Stimulated activated CD4-positive, alpha-beta T cell treated with anti-CD3 and anti-CD28 coated beads, Interleukin-15, amount 100 ng/mL, for 1 hour (primary cell): ENCODE measurements at regions not wholly inside any gene's neighbourhood (a gene's known extent, or its start where the extent isn't known, plus 50 kb on each side); places are given as distances from the start of the nearest gene placed in this dataset.

Experiments used
- DNase-seq, 2 donors: peaks; one replicate each; pipeline ENCODE4 v3.0.0-alpha.2; 2020; ENCODE audit warnings: low read depth in 1 of 2, low spot score in 1 of 2

- DNase-seq, result no peak
These were observed 56.6 kb downstream of the SPRY2 start for GRCh38 chr13:80284290-80284689.

- no peak for DNase-seq
These were observed 62.2 kb downstream of the SPRY2 start for GRCh38 chr13:80278706-80279105.

GRCh38 chr13:80276371-80277289 is 64.3 kb downstream of the SPRY2 start:
- DNase-seq, result no peak

DNA sequence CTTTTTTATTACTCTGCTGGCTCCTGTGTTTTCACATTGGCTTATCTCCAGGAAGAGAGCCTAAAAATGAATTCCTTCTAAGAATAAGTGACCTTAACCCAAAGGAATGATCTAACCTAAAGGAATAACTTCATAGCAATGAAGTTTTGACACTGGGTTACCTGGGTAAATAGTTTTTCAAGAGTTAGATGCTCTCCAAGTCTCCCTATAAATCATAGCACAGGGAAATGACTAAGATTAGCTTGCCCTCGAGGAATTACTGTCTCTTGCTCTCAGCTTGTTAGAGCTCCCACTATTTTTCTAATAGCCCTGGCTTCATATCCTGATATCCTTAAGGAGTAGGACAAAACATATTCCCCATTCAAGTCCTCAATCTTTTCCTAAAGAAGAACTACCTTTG is 66.3 kb downstream of the SPRY2 start:
- DNase-seq, result no peak

DNA sequence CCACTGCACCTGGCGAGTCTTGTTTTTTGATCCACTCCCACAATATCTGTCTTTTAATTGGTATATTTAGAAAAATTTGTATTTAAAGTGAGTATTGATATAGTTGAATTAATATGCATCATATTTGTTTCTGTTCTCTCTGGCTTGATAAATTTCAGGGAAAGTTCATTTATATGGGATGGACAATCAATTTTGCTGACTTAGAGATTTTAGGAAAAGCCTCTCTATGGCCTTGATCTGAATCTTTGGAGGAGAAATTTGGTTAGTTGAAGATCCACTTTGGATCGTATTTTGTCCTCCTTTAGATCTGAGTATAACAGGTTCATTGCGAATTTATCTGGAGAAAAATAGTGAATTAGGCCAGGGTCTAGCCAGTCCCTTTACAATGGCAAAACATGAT is 67.2 kb downstream of the SPRY2 start:
- DNase-seq, result no peak

DNA sequence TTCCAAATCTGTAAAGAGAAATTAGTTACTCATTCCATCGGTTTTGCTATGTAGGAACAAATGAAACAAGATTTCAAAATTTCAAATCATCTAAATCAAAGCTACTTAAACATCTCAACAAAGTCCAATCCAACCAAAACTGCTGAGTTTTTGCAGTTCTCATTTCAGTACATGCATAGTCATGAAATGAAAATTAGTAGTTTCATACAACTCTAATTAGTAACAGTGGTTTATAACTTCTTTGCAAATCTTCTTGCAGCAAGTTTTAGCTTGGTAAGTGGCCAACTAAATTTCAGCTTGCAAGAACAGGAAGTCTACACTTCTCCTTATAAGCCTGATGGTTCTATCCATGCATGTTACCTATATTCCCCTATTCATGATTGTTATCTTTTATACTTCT is 75.6 kb downstream of the SPRY2 start:
- no peak for DNase-seq

DNA sequence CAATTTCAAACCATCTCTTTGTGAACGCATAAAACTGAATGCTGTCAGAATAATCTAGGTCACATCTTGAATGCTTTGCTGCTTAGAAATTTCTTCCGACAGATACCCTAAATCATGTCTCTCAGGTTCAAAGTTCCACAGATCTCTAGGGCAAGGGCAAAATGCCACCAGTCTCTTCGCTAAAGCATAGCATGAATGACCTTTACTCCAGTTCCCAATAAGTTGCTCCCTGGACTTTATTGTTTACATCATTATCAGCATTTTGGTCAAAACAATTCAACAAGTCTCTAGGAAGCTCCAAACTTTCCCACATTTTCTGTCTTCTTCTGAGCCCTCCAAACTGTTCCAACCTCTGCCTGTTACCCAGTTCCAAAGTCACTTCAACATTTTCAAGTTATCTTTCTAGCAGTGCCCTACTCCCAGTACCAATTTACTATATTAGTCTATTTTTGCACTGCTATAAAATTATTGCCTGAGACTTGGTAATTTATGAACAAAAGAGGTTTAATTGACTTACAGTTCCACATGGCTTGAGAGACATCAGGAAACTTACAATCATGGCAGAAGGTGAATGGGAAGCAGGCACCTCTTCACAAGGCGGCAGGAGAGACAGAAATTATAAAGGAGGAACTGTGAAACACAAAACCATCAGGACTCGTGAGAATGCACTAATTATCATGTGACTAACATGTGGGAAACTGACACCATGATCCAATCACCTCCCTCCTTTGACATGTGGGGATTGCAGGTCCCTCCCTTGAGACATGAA is 77.0 kb downstream of the SPRY2 start:
- DNase-seq, result no peak

DNA sequence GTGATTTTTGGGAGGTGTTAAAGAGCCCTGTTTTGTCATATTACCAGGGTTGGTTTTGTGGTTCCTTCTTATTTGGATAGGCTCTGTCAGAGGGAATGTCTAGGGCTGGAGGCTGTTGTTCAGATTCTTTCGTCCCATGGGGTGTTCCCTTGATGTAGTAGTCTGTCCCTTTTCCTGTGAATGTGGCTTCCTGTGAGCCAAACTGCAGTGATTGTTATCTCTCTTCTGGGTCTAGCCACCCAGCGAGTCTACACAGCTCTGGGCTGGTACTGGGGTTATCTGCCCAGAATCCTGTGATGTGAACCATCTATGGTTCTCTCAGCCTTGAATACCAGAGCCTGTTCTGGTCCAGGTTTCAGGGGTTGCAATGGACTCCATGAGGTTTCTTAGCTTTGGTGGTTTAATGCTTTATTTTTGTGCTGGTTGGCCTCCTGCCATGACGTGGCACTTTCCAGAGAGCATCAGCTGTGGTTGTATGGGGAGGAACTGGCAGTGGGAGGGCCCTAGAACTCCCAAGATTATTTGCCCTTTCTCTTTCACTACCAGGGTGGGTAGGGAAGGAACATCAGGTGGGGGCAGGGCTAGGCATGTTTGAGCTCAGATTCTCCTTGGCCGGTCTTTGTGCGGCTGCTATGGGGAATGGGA is 78.8 kb downstream of the SPRY2 start:
- DNase-seq, result no peak

- DNase-seq, result no peak
These were observed 81.8 kb downstream of the SPRY2 start for GRCh38 chr13:80259159-80259558.

GRCh38 chr13:80256352-80256932 is 84.5 kb downstream of the SPRY2 start:
- DNase-seq, result no peak

DNA sequence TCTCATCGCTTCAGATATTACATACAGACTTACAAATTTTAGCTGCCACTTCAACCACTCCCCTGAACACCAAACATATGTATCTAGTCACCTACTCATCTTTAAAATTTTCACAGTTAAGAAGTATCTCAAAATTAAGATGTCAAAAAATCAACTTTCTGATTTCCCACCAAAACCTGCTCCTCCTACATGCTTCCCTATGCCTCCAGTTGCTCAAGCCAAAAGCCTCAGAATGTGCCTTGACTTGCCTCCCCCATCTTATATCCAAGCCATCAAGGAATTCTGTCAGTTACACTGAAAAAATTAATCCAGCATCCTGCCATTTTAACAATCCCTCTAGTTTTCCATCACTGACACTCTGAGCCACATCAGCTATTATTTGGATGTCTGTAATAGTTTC is 85.0 kb downstream of the SPRY2 start:
- DNase-seq, result no peak

DNA sequence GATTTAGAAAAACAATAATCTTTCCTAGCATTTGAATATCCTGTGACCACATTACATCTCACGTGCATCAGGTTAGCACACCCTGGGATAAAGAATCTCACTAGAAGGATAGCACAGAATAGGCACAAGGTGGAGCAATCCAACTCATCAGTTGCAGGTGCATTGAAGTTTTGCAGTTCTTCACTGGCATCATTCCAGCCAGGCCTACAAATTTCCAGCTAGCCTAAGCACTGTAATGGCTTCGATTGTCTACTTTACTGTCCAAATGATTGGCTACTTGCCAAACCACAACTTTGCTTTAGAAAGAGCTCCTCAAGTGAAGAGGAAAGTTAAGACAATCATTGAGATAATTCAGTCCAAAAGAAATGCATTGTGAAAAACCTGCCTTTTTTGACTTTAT is 89.5 kb downstream of the SPRY2 start:
- no peak for DNase-seq

GRCh38 chr13:80250213-80250810 is 90.6 kb downstream of the SPRY2 start:
- DNase-seq, result no peak

DNA sequence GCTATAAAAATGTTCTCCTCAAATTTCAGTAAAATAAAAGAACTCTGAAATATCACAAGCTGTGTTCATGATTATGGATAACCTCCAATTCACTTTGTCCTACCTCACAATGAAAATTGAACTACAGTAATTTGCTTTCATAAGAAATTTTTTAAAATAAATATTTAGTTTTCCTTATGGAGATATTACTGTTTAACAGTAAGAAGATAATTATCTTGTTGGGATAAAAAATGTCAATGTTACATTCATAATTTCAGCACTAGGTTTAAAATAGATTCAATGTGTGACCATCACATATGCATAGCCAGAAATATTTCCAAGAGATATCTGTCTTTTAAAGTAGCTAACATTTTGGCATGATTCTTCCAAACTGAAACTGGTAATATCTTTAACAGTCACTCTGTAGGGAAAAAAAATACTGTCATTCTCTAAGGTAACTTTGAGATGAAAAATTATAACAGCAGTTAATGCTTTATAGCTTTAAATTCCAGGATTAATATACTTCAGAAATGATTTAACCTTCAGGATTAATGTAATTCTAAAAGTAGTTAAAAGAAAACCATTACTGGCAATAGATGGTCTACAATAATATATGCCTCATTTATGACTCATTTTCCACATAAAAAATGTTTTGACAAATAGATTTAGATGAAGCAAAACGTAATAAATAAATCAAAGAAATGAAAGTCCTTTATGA is 91.3 kb downstream of the SPRY2 start:
- DNase-seq, result no peak

DNA sequence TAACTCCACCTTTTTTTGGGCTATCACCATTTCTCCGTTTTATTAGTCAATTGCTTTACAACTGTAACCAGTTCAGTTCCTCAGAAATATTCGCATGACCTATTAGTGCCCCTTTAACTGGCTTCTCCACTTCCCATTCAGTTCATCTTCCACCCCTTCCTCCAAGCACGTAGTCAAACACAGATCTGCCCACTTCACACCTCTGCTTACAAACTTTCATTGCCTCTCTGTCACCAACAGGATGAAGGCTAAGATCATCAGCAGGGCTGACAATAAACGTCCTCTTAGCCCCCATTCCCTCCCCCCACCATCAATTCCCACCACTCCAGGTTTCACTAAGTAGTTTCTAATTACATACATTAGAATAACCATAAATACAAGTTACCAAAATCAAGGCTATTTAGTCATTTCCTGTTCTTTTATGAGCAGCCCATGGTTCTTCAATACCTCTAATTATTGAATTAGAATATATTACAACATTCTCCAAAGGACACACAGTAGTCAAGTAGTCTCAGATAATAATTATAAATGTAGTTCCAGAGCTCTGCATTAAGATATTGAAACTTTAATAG is 95.7 kb downstream of the SPRY2 start:
- no peak for DNase-seq

GRCh38 chr13:80244574-80244973 is 96.4 kb downstream of the SPRY2 start:
- DNase-seq, result no peak

DNA sequence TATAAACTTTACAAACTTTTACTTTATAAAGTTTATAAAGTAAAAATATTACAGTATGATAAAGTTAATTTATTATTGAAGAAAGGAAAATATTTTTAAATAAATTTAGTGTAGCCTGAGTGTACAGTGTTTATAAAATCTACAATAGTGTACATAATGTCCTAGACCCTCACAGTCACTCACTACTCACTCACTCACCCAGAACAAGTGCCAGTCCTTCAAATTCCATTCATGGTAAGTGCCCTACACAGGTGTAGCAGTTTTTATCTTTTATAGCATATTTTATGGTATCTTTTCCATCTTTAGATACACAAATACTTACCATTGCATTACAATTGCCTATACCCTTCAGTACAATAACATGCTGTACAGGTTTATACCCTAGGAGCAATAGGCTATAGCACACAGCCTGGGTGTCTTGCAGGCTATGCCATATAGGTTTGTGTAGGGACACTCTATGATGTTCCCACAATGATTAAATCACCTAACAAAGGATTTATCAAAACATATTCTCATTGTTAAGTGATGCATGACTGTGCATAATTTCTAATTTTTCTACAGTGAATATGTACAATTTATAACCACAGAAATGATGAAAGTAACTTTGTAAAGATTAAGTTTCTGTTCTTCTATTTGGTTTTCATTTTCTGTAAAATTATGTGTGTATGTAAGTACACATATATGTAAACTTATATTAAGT is 98.0 kb downstream of the SPRY2 start:
- DNase-seq, result no peak

DNA sequence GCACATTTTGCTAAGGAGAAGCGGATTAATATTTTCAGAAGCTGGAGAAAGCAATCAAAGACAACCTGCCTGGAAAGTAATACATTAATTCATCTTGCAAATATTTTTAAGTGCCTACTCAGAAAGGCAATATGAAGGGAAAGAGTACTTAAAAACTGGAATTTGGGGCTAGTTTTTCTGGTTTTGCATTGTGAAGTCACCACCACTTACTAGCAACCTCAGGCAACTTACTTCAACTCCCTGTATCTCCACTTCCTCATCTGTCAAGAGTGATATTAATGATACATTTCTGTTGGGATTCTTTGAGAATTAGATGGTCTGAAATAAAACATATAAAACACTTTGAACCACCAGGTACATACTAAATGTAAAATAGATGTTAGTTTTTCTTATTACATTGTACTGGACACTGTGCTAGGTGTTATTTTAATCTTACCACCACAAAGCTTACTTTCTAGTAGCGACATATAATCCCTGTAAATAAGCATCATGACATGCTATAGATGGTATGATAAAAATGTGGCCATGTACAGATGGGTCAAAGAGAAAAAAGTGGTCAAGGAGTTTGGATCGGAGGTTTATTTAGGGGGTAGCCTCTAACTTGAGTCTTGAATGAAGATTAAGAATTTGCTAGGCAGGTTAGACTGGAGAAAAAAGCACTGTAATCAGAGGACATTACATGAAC is 101.2 kb downstream of the SPRY2 start:
- no peak for DNase-seq

GRCh38 chr13:80239116-80239515 is 101.8 kb downstream of the SPRY2 start:
- no peak for DNase-seq
